ENCODE measurements at regions not wholly inside any gene's neighbourhood (a gene's known extent, or its start where the extent isn't known, plus 50 kb on each side); places are given as distances from the start of the nearest gene placed in this dataset.

- no peak for TF ChIP-seq POLR2A (IDR thresholded peaks at IDR 0.05; ENCODE audit: low read depth)
- no peak for TF ChIP-seq CTCF (IDR thresholded peaks at IDR 0.05)
- no peak for TF ChIP-seq POLR2AphosphoS5 (IDR thresholded peaks at IDR 0.05)
- no peak for TF ChIP-seq EP300 (IDR thresholded peaks at IDR 0.05)
Measured at GRCh38 chr7:41294556-41295454, 408.1 kb downstream of the INHBA start.
